ENCODE measurements at regions not wholly inside any gene's neighbourhood (a gene's known extent, or its start where the extent isn't known, plus 50 kb on each side); places are given as distances from the start of the nearest gene placed in this dataset.

GRCh38 chr16:55255733-55256282 is 68.2 kb upstream of the IRX6 start:
- POLR2A ChIA-PET = no interaction called here
- TF ChIP-seq, protein P1, sequence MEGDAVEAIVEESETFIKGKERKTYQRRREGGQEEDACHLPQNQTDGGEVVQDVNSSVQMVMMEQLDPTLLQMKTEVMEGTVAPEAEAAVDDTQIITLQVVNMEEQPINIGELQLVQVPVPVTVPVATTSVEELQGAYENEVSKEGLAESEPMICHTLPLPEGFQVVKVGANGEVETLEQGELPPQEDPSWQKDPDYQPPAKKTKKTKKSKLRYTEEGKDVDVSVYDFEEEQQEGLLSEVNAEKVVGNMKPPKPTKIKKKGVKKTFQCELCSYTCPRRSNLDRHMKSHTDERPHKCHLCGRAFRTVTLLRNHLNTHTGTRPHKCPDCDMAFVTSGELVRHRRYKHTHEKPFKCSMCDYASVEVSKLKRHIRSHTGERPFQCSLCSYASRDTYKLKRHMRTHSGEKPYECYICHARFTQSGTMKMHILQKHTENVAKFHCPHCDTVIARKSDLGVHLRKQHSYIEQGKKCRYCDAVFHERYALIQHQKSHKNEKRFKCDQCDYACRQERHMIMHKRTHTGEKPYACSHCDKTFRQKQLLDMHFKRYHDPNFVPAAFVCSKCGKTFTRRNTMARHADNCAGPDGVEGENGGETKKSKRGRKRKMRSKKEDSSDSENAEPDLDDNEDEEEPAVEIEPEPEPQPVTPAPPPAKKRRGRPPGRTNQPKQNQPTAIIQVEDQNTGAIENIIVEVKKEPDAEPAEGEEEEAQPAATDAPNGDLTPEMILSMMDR (IDR thresholded peaks at IDR 0.05; ENCODE audit: unreplicated experiment) = no peak
- H3K9me3 Mint-ChIP-seq (ENCODE audit: unreplicated experiment) = peaks cover 12% of the 10 kb centered on the region
- H3K4me3 Mint-ChIP-seq (ENCODE audit: unreplicated experiment) = no peak overlapping the region
- no TSS peak for BruUV-seq (replicated peaks)
- no peaks in the 10 kb centered on the region for H3K36me3 Mint-ChIP-seq (ENCODE audit: insufficient read depth, unreplicated experiment)
- H3K4me1 Mint-ChIP-seq (ENCODE audit: insufficient read depth, unreplicated experiment) = no peaks in the 10 kb centered on the region
- DNase-seq (ENCODE audit: unreplicated experiment) = no peak
- no peak overlapping the region for H3K27ac Mint-ChIP-seq (ENCODE audit: low read depth, unreplicated experiment)
- CTCF ChIA-PET = interaction anchor here (0.7 kb wide), 2 partner anchors 21 to 26 kb away, joined by 3 read pairs; no protein-coding TSS in a partner anchor
- H3K27me3 Mint-ChIP-seq (ENCODE audit: insufficient read depth, unreplicated experiment) = no peaks in the 10 kb centered on the region
- intact Hi-C loops (cut with micrococcal nuclease) = loop anchor here (5.0 kb wide), 2 partner anchors 219 to 974 kb away; no protein-coding TSS in a partner anchor

- no peak for DNase-seq (ENCODE audit: unreplicated experiment)
- no peaks in the 10 kb centered on the region for H3K27me3 Mint-ChIP-seq (ENCODE audit: insufficient read depth, unreplicated experiment)
- no peak overlapping the region for H3K4me3 Mint-ChIP-seq (ENCODE audit: unreplicated experiment)
- H3K9me3 Mint-ChIP-seq (ENCODE audit: unreplicated experiment) = peaks cover 12% of the 10 kb centered on the region
- H3K4me1 Mint-ChIP-seq (ENCODE audit: insufficient read depth, unreplicated experiment) = no peaks in the 10 kb centered on the region
- H3K27ac Mint-ChIP-seq (ENCODE audit: low read depth, unreplicated experiment) = no peak overlapping the region
- H3K36me3 Mint-ChIP-seq (ENCODE audit: insufficient read depth, unreplicated experiment) = no peaks in the 10 kb centered on the region
- POLR2A ChIA-PET = interaction anchor here (0.6 kb wide), 1 partner anchor 9 kb away, joined by 3 read pairs; no protein-coding TSS in a partner anchor
- BruUV-seq (replicated peaks) = no TSS peak
- TF ChIP-seq, protein P1 (IDR thresholded peaks at IDR 0.05; ENCODE audit: unreplicated experiment) = no peak
- intact Hi-C loops (cut with micrococcal nuclease) = loop anchor here (5.0 kb wide), 2 partner anchors 219 to 974 kb away; no protein-coding TSS in a partner anchor
- CTCF ChIA-PET = interaction anchor here (1.0 to 1.3 kb wide), 2 partner anchors 718 to 1344 kb away, joined by 3 read pairs; no protein-coding TSS in a partner anchor
These were observed 67.5 kb upstream of the IRX6 start for GRCh38 chr16:55256412-55257016.

- CTCF ChIA-PET = interaction anchor here (0.6 to 1.2 kb wide), 11 partner anchors 9 to 1711 kb away, joined by 3 to 6 read pairs (median 3); no protein-coding TSS in a partner anchor
These were observed 65.9 kb upstream of the IRX6 start for GRCh38 chr16:55257966-55258613.

More at GRCh38 chr16:55257966-55258613, 65.9 kb upstream of the IRX6 start:
- Mint-ChIP-seq H3K4me1 (ENCODE audit: insufficient read depth, unreplicated experiment) (no peaks in the 10 kb centered on the region), H3K36me3 (ENCODE audit: insufficient read depth, unreplicated experiment) (no peaks in the 10 kb centered on the region), H3K27ac (ENCODE audit: low read depth, unreplicated experiment) (no peak overlapping the region), H3K4me3 (ENCODE audit: unreplicated experiment) (no peak overlapping the region), H3K27me3 (ENCODE audit: insufficient read depth, unreplicated experiment) (no peaks in the 10 kb centered on the region), H3K9me3 (ENCODE audit: unreplicated experiment) (peaks cover 11% of the 10 kb centered on the region)
- intact Hi-C loops (cut with micrococcal nuclease) = loop anchor here (1.0 to 5.0 kb wide), 3 partner anchors 221 to 976 kb away; no protein-coding TSS in a partner anchor
- TF ChIP-seq, protein P1 (IDR thresholded peaks at IDR 0.05; ENCODE audit: unreplicated experiment) = peak; percentile 79
- no TSS peak for BruUV-seq (replicated peaks)
- DNase-seq (ENCODE audit: unreplicated experiment) = peak; percentile 62
- POLR2A ChIA-PET = interaction anchor here (0.6 kb wide), 1 partner anchor 116 kb away, joined by 3 read pairs; no protein-coding TSS in a partner anchor
